Dermis blood vessel endothelial cell (primary cell): ENCODE measurements at regions not wholly inside any gene's neighbourhood (a gene's known extent, or its start where the extent isn't known, plus 50 kb on each side); places are given as distances from the start of the nearest gene placed in this dataset.

Experiments
- DNase-seq: peaks from one replicate; pipeline ENCODE4 v3.0.0; 2010

- DNase-seq = no peak
Observed at GRCh38 chr18:65403534-65403933, 347.3 kb upstream of the CDH7 start.

- no peak for DNase-seq
Observed at GRCh38 chr18:65399091-65399490, 351.7 kb upstream of the CDH7 start.

GRCh38 chr18:65398347-65399075, 352.3 kb upstream of the CDH7 start:
- no peak for DNase-seq

- DNase-seq = no peak
Observed at GRCh38 chr18:65380986-65381385, 369.8 kb upstream of the CDH7 start.

- no peak for DNase-seq
Observed at GRCh38 chr18:65380571-65380970, 370.2 kb upstream of the CDH7 start.

GRCh38 chr18:65372904-65373303, 377.9 kb upstream of the CDH7 start:
- no peak for DNase-seq

GRCh38 chr18:65365245-65365980, 385.4 kb upstream of the CDH7 start:
- DNase-seq = no peak

- DNase-seq = no peak
Observed at GRCh38 chr18:65363911-65364632, 386.7 kb upstream of the CDH7 start.

- no peak for DNase-seq
Observed at GRCh38 chr18:65363011-65363410, 387.8 kb upstream of the CDH7 start.

- DNase-seq = no peak
Observed at GRCh38 chr18:65359479-65359878, 391.3 kb upstream of the CDH7 start.

GRCh38 chr18:65358306-65358705, 392.5 kb upstream of the CDH7 start:
- DNase-seq = no peak

GRCh38 chr18:65352186-65352585, 398.6 kb upstream of the CDH7 start:
- no peak for DNase-seq

- no peak for DNase-seq
Observed at GRCh38 chr18:65349635-65350034, 401.2 kb upstream of the CDH7 start.

- no peak for DNase-seq
Observed at GRCh38 chr18:65347446-65347845, 403.4 kb upstream of the CDH7 start.

GRCh38 chr18:65346086-65346485, 404.7 kb upstream of the CDH7 start:
- no peak for DNase-seq

GRCh38 chr18:65343571-65343970, 407.2 kb upstream of the CDH7 start:
- DNase-seq = no peak

- no peak for DNase-seq
Observed at GRCh38 chr18:65336411-65336810, 414.4 kb upstream of the CDH7 start.

- DNase-seq = no peak
Observed at GRCh38 chr18:65329010-65329409, 421.8 kb upstream of the CDH7 start.

GRCh38 chr18:65326805-65327204, 424.0 kb upstream of the CDH7 start:
- DNase-seq = no peak

GRCh38 chr18:65322895-65323294, 427.9 kb upstream of the CDH7 start:
- no peak for DNase-seq

- DNase-seq = no peak
Observed at GRCh38 chr18:65298422-65298821, 452.4 kb upstream of the CDH7 start.

- DNase-seq = no peak
Observed at GRCh38 chr18:65288908-65289307, 461.9 kb upstream of the CDH7 start.

GRCh38 chr18:65287652-65288051, 463.2 kb upstream of the CDH7 start:
- no peak for DNase-seq

GRCh38 chr18:65282096-65282495, 468.7 kb upstream of the CDH7 start:
- DNase-seq = no peak
